Activated T-helper 2 cell treated with anti-CD3 and anti-CD28 coated beads, Interferon-gamma antibody, Interleukin-2, Interleukin-4, amounts not matched to agents 10 μg/mL and 5 μg/mL and 100 μg/mL, durations not matched to agents 14 hours and 24 hours and 36 hours (primary cell): ENCODE measurements at regions not wholly inside any gene's neighbourhood (a gene's known extent, or its start where the extent isn't known, plus 50 kb on each side); places are given as distances from the start of the nearest gene placed in this dataset.
"Not testable (repeated sequence)": the region's sequence is repeated elsewhere in the genome, so short reads cannot be mapped to it uniquely, and the experiment has no call there.

Experiments used
- DNase-seq: peaks from one replicate; pipeline ENCODE4 v3.0.0; 2021; ENCODE audit warnings: low spot score
- H3K27ac Mint-ChIP-seq: one replicate; pipeline ENCODE4 v1.8.0; 2021; ENCODE audit warnings: mixed read lengths
- H3K27me3 Mint-ChIP-seq: one replicate; pipeline ENCODE4 v1.8.0; 2021; ENCODE audit warnings: low read depth, mixed read lengths
- H3K36me3 Mint-ChIP-seq: one replicate; pipeline ENCODE4 v1.8.0; 2021; ENCODE audit warnings: low read depth, mixed read lengths
- H3K4me1 Mint-ChIP-seq: one replicate; pipeline ENCODE4 v1.8.0; 2021; ENCODE audit warnings: low read depth, mixed read lengths
- H3K4me3 Mint-ChIP-seq: one replicate; pipeline ENCODE4 v1.8.0; 2021; ENCODE audit warnings: low read depth, mild to moderate bottlenecking, moderate library complexity, mixed read lengths
- H3K9me3 Mint-ChIP-seq: one replicate; pipeline ENCODE4 v1.8.0; 2021; ENCODE audit warnings: mixed read lengths
- intact Hi-C: fragments of 100-400 bp; cut with micrococcal nuclease; formaldehyde crosslinking; loops from one replicate; pipeline ENCODE4 v1.15.1; 2023

- intact Hi-C loops, result no loop called here
- Mint-ChIP-seq H3K27ac (no peak overlapping the region), H3K27me3 (no peaks in the 10 kb centered on the region), H3K4me1 (no peaks in the 10 kb centered on the region), H3K4me3 (no peak overlapping the region), H3K9me3 (no peaks in the 10 kb centered on the region), H3K36me3 (no peaks in the 10 kb centered on the region)
- no peak for DNase-seq
Observed at GRCh38 chr13:73657821-73658540, 476.2 kb downstream of the KLF12 start.

GRCh38 chr13:73656863-73657262 lies 477.3 kb downstream of the KLF12 start:
- DNase-seq, result no peak
- no peaks in the 10 kb centered on the region for H3K4me1 Mint-ChIP-seq
- intact Hi-C loops, result no loop called here
- no peaks in the 10 kb centered on the region for H3K36me3 Mint-ChIP-seq
- H3K27ac Mint-ChIP-seq, result no peak overlapping the region
- peaks cover under 1% of the 10 kb centered on the region for H3K9me3 Mint-ChIP-seq
- no peaks in the 10 kb centered on the region for H3K27me3 Mint-ChIP-seq
- H3K4me3 Mint-ChIP-seq, result no peak overlapping the region

DNA sequence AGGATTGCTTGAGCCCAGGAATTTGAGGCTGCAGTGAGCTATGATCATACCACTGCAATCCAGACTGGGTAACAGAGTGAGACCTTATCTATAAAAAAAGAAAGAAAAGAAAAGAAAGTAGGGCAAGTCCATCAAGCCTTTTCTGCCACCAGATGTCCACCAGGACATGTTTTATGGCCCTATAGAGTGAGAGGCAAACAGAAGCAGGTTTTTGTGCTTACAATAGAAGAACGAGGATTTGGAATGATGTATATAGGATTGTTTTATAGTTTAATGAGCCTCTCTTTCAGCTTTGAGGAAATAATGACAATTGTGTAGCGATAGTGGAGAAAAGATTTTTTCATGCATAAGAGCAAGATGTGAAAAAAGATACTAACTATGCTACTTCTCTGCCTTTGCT lies 480.5 kb downstream of the KLF12 start:
- H3K4me3 Mint-ChIP-seq, result no peak overlapping the region
- no peaks in the 10 kb centered on the region for H3K36me3 Mint-ChIP-seq
- H3K9me3 Mint-ChIP-seq, result peaks cover 5% of the 10 kb centered on the region
- intact Hi-C loops, result no loop called here
- no peak overlapping the region for H3K27ac Mint-ChIP-seq
- no peaks in the 10 kb centered on the region for H3K4me1 Mint-ChIP-seq
- no peaks in the 10 kb centered on the region for H3K27me3 Mint-ChIP-seq
- no peak for DNase-seq

GRCh38 chr13:73647417-73647816 lies 486.8 kb downstream of the KLF12 start:
- Mint-ChIP-seq H3K27ac (no peak overlapping the region), H3K27me3 (no peaks in the 10 kb centered on the region), H3K4me1 (no peaks in the 10 kb centered on the region), H3K4me3 (no peak overlapping the region), H3K9me3 (peaks cover 14% of the 10 kb centered on the region), H3K36me3 (no peaks in the 10 kb centered on the region)
- DNase-seq, result no peak
- intact Hi-C loops, result no loop called here

GRCh38 chr13:73640476-73641179 lies 493.6 kb downstream of the KLF12 start:
- H3K9me3 Mint-ChIP-seq, DNase-seq, H3K4me1 Mint-ChIP-seq, H3K36me3 Mint-ChIP-seq, H3K4me3 Mint-ChIP-seq, H3K27ac Mint-ChIP-seq, intact Hi-C loops, H3K27me3 Mint-ChIP-seq: not testable (repeated sequence)

- no peak for DNase-seq
- H3K27ac Mint-ChIP-seq, result no peak overlapping the region
- peaks cover 3% of the 10 kb centered on the region for H3K9me3 Mint-ChIP-seq
- H3K27me3 Mint-ChIP-seq, result peaks cover 29% of the 10 kb centered on the region
- no peak overlapping the region for H3K4me3 Mint-ChIP-seq
- no peaks in the 10 kb centered on the region for H3K36me3 Mint-ChIP-seq
- H3K4me1 Mint-ChIP-seq, result peaks cover 9% of the 10 kb centered on the region
- intact Hi-C loops, result no loop called here
Observed at GRCh38 chr13:73635166-73635787, 498.9 kb downstream of the KLF12 start.

DNA sequence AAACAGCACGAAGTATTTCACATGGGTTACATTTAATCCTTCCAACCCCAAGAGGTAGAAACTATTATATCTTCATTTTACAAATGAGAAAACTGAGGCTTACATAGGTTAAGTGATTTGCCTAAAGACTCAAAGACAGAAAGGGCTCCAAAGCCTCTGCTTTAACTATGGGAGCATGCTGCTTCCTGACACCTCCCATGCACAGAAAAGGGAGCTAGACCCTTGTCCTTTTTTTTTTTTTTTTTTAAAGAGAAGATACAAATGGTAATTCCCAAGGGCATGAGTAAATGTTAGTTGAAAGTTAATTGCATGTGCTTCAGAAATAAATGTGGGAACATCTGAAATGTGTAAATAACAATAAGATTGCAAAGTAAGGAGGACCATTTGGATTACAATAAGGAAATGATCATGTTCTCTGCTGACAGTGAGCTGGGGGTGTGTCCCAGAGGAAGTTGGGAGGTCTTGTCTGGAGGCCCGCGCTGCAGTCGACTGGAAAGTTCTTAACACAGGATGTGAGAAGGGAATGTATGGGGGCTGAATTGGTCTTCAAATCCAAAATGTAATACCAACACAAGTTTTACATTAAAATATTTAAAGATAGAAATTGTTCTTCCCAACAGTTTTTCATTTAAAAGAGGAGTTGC lies 500.3 kb downstream of the KLF12 start:
- Mint-ChIP-seq H3K36me3 (no peaks in the 10 kb centered on the region), H3K27me3 (peaks cover 28% of the 10 kb centered on the region), H3K4me1 (peaks cover 9% of the 10 kb centered on the region), H3K27ac (no peak overlapping the region), H3K9me3 (peaks cover 3% of the 10 kb centered on the region), H3K4me3 (no peak overlapping the region)
- intact Hi-C loops, result no loop called here
- DNase-seq, result no peak

GRCh38 chr13:73631411-73631810 lies 502.8 kb downstream of the KLF12 start:
- Mint-ChIP-seq H3K27ac (no peak overlapping the region), H3K4me3 (no peak overlapping the region), H3K9me3 (no peaks in the 10 kb centered on the region), H3K36me3 (no peaks in the 10 kb centered on the region), H3K27me3 (peaks cover 25% of the 10 kb centered on the region), H3K4me1 (peaks cover 11% of the 10 kb centered on the region)
- no peak for DNase-seq
- intact Hi-C loops, result no loop called here

- Mint-ChIP-seq H3K4me3 (no peak overlapping the region), H3K9me3 (no peaks in the 10 kb centered on the region), H3K27me3 (peaks cover 1% of the 10 kb centered on the region), H3K27ac (no peak overlapping the region), H3K4me1 (peaks cover 44% of the 10 kb centered on the region), H3K36me3 (no peaks in the 10 kb centered on the region)
- intact Hi-C loops, result loop anchor here (5.0 kb wide), 1 partner anchor 77 kb away; no protein-coding TSS in a partner anchor
- DNase-seq, result peak; percentile 41
Observed at GRCh38 chr13:73625562-73626339, 508.5 kb downstream of the KLF12 start.

GRCh38 chr13:73623281-73623680 lies 510.9 kb downstream of the KLF12 start:
- Mint-ChIP-seq H3K9me3 (no peaks in the 10 kb centered on the region), H3K36me3 (no peaks in the 10 kb centered on the region), H3K4me3 (no peak overlapping the region), H3K4me1 (peaks cover 44% of the 10 kb centered on the region), H3K27ac (no peak overlapping the region), H3K27me3 (peaks cover 6% of the 10 kb centered on the region)
- no peak for DNase-seq
- intact Hi-C loops, result no loop called here

DNA sequence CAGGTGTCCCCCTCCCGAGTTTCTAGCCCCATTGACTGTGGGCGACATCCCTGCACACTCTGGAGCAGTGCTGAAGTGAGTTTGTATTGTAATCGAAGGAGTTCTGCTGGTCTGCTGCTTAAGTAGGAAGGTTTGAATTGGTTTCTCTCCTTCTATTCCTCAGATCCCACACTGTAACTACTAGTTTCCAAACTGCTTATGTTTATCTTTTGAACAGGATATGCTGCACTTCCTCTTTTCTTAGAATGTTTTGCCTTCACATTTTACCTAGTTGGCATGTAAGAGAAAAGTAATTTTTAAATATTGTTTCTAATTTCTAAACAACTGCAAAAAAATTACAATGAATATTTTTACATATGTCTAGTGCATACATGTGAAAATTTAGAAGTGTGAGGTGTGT lies 511.8 kb downstream of the KLF12 start:
- no peak for DNase-seq
- Mint-ChIP-seq H3K27ac (no peak overlapping the region), H3K27me3 (peaks cover 9% of the 10 kb centered on the region), H3K36me3 (no peaks in the 10 kb centered on the region), H3K9me3 (no peaks in the 10 kb centered on the region), H3K4me1 (peaks cover 44% of the 10 kb centered on the region), H3K4me3 (no peak overlapping the region)
- intact Hi-C loops, result no loop called here

- intact Hi-C loops, result no loop called here
- H3K36me3 Mint-ChIP-seq, result no peaks in the 10 kb centered on the region
- peaks cover 22% of the 10 kb centered on the region for H3K4me1 Mint-ChIP-seq
- no peaks in the 10 kb centered on the region for H3K9me3 Mint-ChIP-seq
- H3K27me3 Mint-ChIP-seq, result peaks cover 14% of the 10 kb centered on the region
- no peak overlapping the region for H3K4me3 Mint-ChIP-seq
- H3K27ac Mint-ChIP-seq, result no peak overlapping the region
- DNase-seq, result no peak
Observed at GRCh38 chr13:73618275-73618865, 515.8 kb downstream of the KLF12 start.
